ENCODE measurements at regions not wholly inside any gene's neighbourhood (a gene's known extent, or its start where the extent isn't known, plus 50 kb on each side); places are given as distances from the start of the nearest gene placed in this dataset.

GRCh38 chr7:13307040-13307439, 619.6 kb downstream of the ARL4A start:
- no peak for DNase-seq (ENCODE audit: low spot score)

- no peak for DNase-seq (ENCODE audit: low spot score)
Observed at GRCh38 chr7:13308423-13308822, 621.0 kb downstream of the ARL4A start.

GRCh38 chr7:13309535-13309934, 622.1 kb downstream of the ARL4A start:
- DNase-seq (ENCODE audit: low spot score) = no peak

- DNase-seq (ENCODE audit: low spot score) = no peak
Observed at GRCh38 chr7:13312307-13312706, 624.9 kb downstream of the ARL4A start.

GRCh38 chr7:13320333-13320732, 632.9 kb downstream of the ARL4A start:
- DNase-seq (ENCODE audit: low spot score) = no peak

GRCh38 chr7:13321316-13321715, 633.9 kb downstream of the ARL4A start:
- DNase-seq (ENCODE audit: low spot score) = no peak

- DNase-seq (ENCODE audit: low spot score) = no peak
Observed at GRCh38 chr7:13322126-13322525, 634.7 kb downstream of the ARL4A start.

- no peak for DNase-seq (ENCODE audit: low spot score)
Observed at GRCh38 chr7:13327669-13328068, 640.2 kb downstream of the ARL4A start.

GRCh38 chr7:13333371-13333770, 645.9 kb downstream of the ARL4A start:
- no peak for DNase-seq (ENCODE audit: low spot score)

- no peak for DNase-seq (ENCODE audit: low spot score)
Observed at GRCh38 chr7:13336227-13336626, 648.8 kb downstream of the ARL4A start.

GRCh38 chr7:13352677-13353076, 636.8 kb downstream of the ETV1 start:
- no peak for DNase-seq (ENCODE audit: low spot score)

GRCh38 chr7:13359656-13360055, 629.8 kb downstream of the ETV1 start:
- no peak for DNase-seq (ENCODE audit: low spot score)

- DNase-seq (ENCODE audit: low spot score) = no peak
Observed at GRCh38 chr7:13386741-13387140, 602.7 kb downstream of the ETV1 start.

GRCh38 chr7:13407911-13408310, 581.6 kb downstream of the ETV1 start:
- DNase-seq (ENCODE audit: low spot score) = no peak

GRCh38 chr7:13411151-13411550, 578.3 kb downstream of the ETV1 start:
- DNase-seq (ENCODE audit: low spot score) = no peak

- DNase-seq (ENCODE audit: low spot score) = no peak
Observed at GRCh38 chr7:13411636-13412035, 577.8 kb downstream of the ETV1 start.

- DNase-seq (ENCODE audit: low spot score) = no peak
Observed at GRCh38 chr7:13414181-13414580, 575.3 kb downstream of the ETV1 start.

- DNase-seq (ENCODE audit: low spot score) = no peak
Observed at GRCh38 chr7:13414661-13415107, 574.8 kb downstream of the ETV1 start.

- no peak for DNase-seq (ENCODE audit: low spot score)
Observed at GRCh38 chr7:13416071-13416470, 573.4 kb downstream of the ETV1 start.

- DNase-seq (ENCODE audit: low spot score) = no peak
Observed at GRCh38 chr7:13416544-13416943, 572.9 kb downstream of the ETV1 start.

- DNase-seq (ENCODE audit: low spot score) = no peak
Observed at GRCh38 chr7:13420726-13421125, 568.7 kb downstream of the ETV1 start.

- no peak for DNase-seq (ENCODE audit: low spot score)
Observed at GRCh38 chr7:13421776-13422175, 567.7 kb downstream of the ETV1 start.

- no peak for DNase-seq (ENCODE audit: low spot score)
Observed at GRCh38 chr7:13433946-13434345, 555.5 kb downstream of the ETV1 start.

GRCh38 chr7:13442226-13442625, 547.2 kb downstream of the ETV1 start:
- DNase-seq (ENCODE audit: low spot score) = no peak

GRCh38 chr7:13447637-13448036, 541.8 kb downstream of the ETV1 start:
- no peak for DNase-seq (ENCODE audit: low spot score)
